ENCODE measurements at regions not wholly inside any gene's neighbourhood (a gene's known extent, or its start where the extent isn't known, plus 50 kb on each side); places are given as distances from the start of the nearest gene placed in this dataset.
"Not testable (repeated sequence)": the region's sequence is repeated elsewhere in the genome, so short reads cannot be mapped to it uniquely, and the experiment has no call there.

GRCh38 chr15:99818872-99819271 lies 85.6 kb upstream of the LYSMD4 start:
- no peak overlapping the region for H3K4me3 ChIP-seq
- H3K9me3 ChIP-seq (replicated peaks; ENCODE audit: control insufficient read depth, insufficient read depth, low read depth, low read length): no peaks in the 10 kb centered on the region
- in situ Hi-C loops (cut with MboI): no loop called here
- H3K4me1 ChIP-seq (replicated peaks in 1 of 2; ENCODE audit: control insufficient read depth in 2 of 2, insufficient read depth in 2 of 2, low read length in 2 of 2): no peaks in the 10 kb centered on the region
- POLR2A ChIA-PET: no interaction called here
- no peaks in the 10 kb centered on the region for H3K27me3 ChIP-seq (ENCODE audit: control insufficient read depth in 2 of 2, insufficient read depth in 2 of 2, low read length in 2 of 2)
- TF ChIP-seq ZNF282 (CRISPR knock-in tag; IDR thresholded peaks at IDR 0.05): no peak
- 0% methylated on average over 3 of the region's 3 CpGs for WGBS (ENCODE audit: insufficient coverage, low coverage, missing lambda C conversion rate)
- H3K9me1 ChIP-seq (ENCODE audit: control insufficient read depth, insufficient read depth, low read length): no peaks in the 10 kb centered on the region
- no peaks in the 10 kb centered on the region for H4K20me1 ChIP-seq (replicated peaks; ENCODE audit: control insufficient read depth, insufficient read depth, low read length)
- DNase-seq (ENCODE audit: extremely low read depth in 1 of 4, low spot score in 3 of 4) (no peak), FAIRE-seq (no peak), ATAC-seq (no peak)
- no peaks in the 10 kb centered on the region for H3K36me3 ChIP-seq (ENCODE audit: control insufficient read depth, insufficient read depth, low read length)
- H3K27ac ChIP-seq (ENCODE audit: extremely low read depth, low read depth, low read length): no peak overlapping the region
- H3K79me2 ChIP-seq (ENCODE audit: control insufficient read depth, insufficient read depth, low read length): no peaks in the 10 kb centered on the region
- H3K9ac ChIP-seq (ENCODE audit: insufficient read depth in 1 of 2, low read depth in 2 of 2, low read length in 2 of 2): no peak overlapping the region
- intact Hi-C loops (cut with micrococcal nuclease): no loop called here
- BruUV-seq (replicated peaks): no TSS peak
- H3K4me2 ChIP-seq (ENCODE audit: insufficient read depth, low read length): no peak overlapping the region
- CTCF ChIA-PET (ENCODE audit: low intra/inter-chr PET ratio): no interaction called here
- no peak overlapping the region for H2AFZ ChIP-seq (ENCODE audit: low read depth, low read length)

GRCh38 chr15:99816862-99817261 lies 83.6 kb upstream of the LYSMD4 start:
- H3K27me3 ChIP-seq (ENCODE audit: control insufficient read depth in 2 of 2, insufficient read depth in 2 of 2, low read length in 2 of 2); H3K9me3 ChIP-seq (replicated peaks; ENCODE audit: control insufficient read depth, insufficient read depth, low read depth, low read length); DNase-seq (ENCODE audit: extremely low read depth in 1 of 4, low spot score in 3 of 4); H3K36me3 ChIP-seq (ENCODE audit: control insufficient read depth, insufficient read depth, low read length); POLR2A ChIA-PET; H3K4me3 ChIP-seq; FAIRE-seq; H3K4me2 ChIP-seq (ENCODE audit: insufficient read depth, low read length); H3K79me2 ChIP-seq (ENCODE audit: control insufficient read depth, insufficient read depth, low read length); ATAC-seq; in situ Hi-C loops (cut with MboI); H2AFZ ChIP-seq (ENCODE audit: low read depth, low read length); BruUV-seq (replicated peaks); H4K20me1 ChIP-seq (replicated peaks; ENCODE audit: control insufficient read depth, insufficient read depth, low read length); H3K9ac ChIP-seq (ENCODE audit: insufficient read depth in 1 of 2, low read depth in 2 of 2, low read length in 2 of 2); H3K27ac ChIP-seq (ENCODE audit: extremely low read depth, low read depth, low read length); H3K4me1 ChIP-seq (replicated peaks in 1 of 2; ENCODE audit: control insufficient read depth in 2 of 2, insufficient read depth in 2 of 2, low read length in 2 of 2); intact Hi-C loops (cut with micrococcal nuclease); CTCF ChIA-PET (ENCODE audit: low intra/inter-chr PET ratio); H3K9me1 ChIP-seq (ENCODE audit: control insufficient read depth, insufficient read depth, low read length): not testable (repeated sequence)
- 0% methylated on average over 2 of the region's 2 CpGs for WGBS (ENCODE audit: insufficient coverage, low coverage, missing lambda C conversion rate)

GRCh38 chr15:99810663-99811062 lies 77.4 kb upstream of the LYSMD4 start:
- CTCF ChIA-PET (ENCODE audit: low intra/inter-chr PET ratio); DNase-seq (ENCODE audit: extremely low read depth in 1 of 4, low spot score in 3 of 4); FAIRE-seq; H4K20me1 ChIP-seq (replicated peaks; ENCODE audit: control insufficient read depth, insufficient read depth, low read length); H3K4me3 ChIP-seq; H3K9me3 ChIP-seq (replicated peaks; ENCODE audit: control insufficient read depth, insufficient read depth, low read depth, low read length); H3K27ac ChIP-seq (ENCODE audit: extremely low read depth, low read depth, low read length); H3K9me1 ChIP-seq (ENCODE audit: control insufficient read depth, insufficient read depth, low read length); H2AFZ ChIP-seq (ENCODE audit: low read depth, low read length); H3K27me3 ChIP-seq (ENCODE audit: control insufficient read depth in 2 of 2, insufficient read depth in 2 of 2, low read length in 2 of 2); H3K9ac ChIP-seq (ENCODE audit: insufficient read depth in 1 of 2, low read depth in 2 of 2, low read length in 2 of 2); intact Hi-C loops (cut with micrococcal nuclease); H3K4me1 ChIP-seq (replicated peaks in 1 of 2; ENCODE audit: control insufficient read depth in 2 of 2, insufficient read depth in 2 of 2, low read length in 2 of 2); in situ Hi-C loops (cut with MboI); H3K79me2 ChIP-seq (ENCODE audit: control insufficient read depth, insufficient read depth, low read length); H3K4me2 ChIP-seq (ENCODE audit: insufficient read depth, low read length); ATAC-seq; H3K36me3 ChIP-seq (ENCODE audit: control insufficient read depth, insufficient read depth, low read length); POLR2A ChIA-PET; BruUV-seq (replicated peaks): not testable (repeated sequence)
- WGBS (ENCODE audit: insufficient coverage, low coverage, missing lambda C conversion rate): 7% methylated on average over 2 of the region's 2 CpGs

- H3K27ac ChIP-seq (ENCODE audit: extremely low read depth, low read depth, low read length); H3K9ac ChIP-seq (ENCODE audit: insufficient read depth in 1 of 2, low read depth in 2 of 2, low read length in 2 of 2); ATAC-seq; H3K9me1 ChIP-seq (ENCODE audit: control insufficient read depth, insufficient read depth, low read length); FAIRE-seq; H3K36me3 ChIP-seq (ENCODE audit: control insufficient read depth, insufficient read depth, low read length); H4K20me1 ChIP-seq (replicated peaks; ENCODE audit: control insufficient read depth, insufficient read depth, low read length); H3K4me3 ChIP-seq; H3K9me3 ChIP-seq (replicated peaks; ENCODE audit: control insufficient read depth, insufficient read depth, low read depth, low read length); BruUV-seq (replicated peaks); H3K4me2 ChIP-seq (ENCODE audit: insufficient read depth, low read length); CTCF ChIA-PET (ENCODE audit: low intra/inter-chr PET ratio); H2AFZ ChIP-seq (ENCODE audit: low read depth, low read length); POLR2A ChIA-PET; H3K79me2 ChIP-seq (ENCODE audit: control insufficient read depth, insufficient read depth, low read length); DNase-seq (ENCODE audit: extremely low read depth in 1 of 4, low spot score in 3 of 4); intact Hi-C loops (cut with micrococcal nuclease); H3K4me1 ChIP-seq (replicated peaks in 1 of 2; ENCODE audit: control insufficient read depth in 2 of 2, insufficient read depth in 2 of 2, low read length in 2 of 2): not testable (repeated sequence)
- 1% methylated on average over 31 of the region's 33 CpGs for WGBS (ENCODE audit: insufficient coverage, low coverage, missing lambda C conversion rate)
- in situ Hi-C loops (cut with MboI): loop anchor here (5.0 kb wide), 2 partner anchors 1947 to 1967 kb away; no protein-coding TSS in a partner anchor
- peaks cover 0 to 12% of the 10 kb centered on the region in 2 experiments; a peak in 2 of 5 replicates for H3K27me3 ChIP-seq (ENCODE audit: control insufficient read depth in 2 of 2, insufficient read depth in 2 of 2, low read length in 2 of 2)
These were observed 66.6 kb upstream of the LYSMD4 start for GRCh38 chr15:99799854-99800250.
